ENCODE measurements at regions not wholly inside any gene's neighbourhood (a gene's known extent, or its start where the extent isn't known, plus 50 kb on each side); places are given as distances from the start of the nearest gene placed in this dataset.

GRCh38 chr2:39587168-39587567 lies 78.5 kb upstream of the TMEM178A start:
- H3K4me3 ChIP-seq, result no peak overlapping the region
- H3K27me3 ChIP-seq, result no peaks in the 10 kb centered on the region
- 83 to 89% methylated on average over 3 of the region's 3 CpGs for whole genome bisulfite sequencing, 2 donors
- H3K36me3 ChIP-seq, result peaks cover 0 to 29% (median 0%) of the 10 kb centered on the region in 3 donors
- peaks cover 0 to 5% (median 0%) of the 10 kb centered on the region in 4 donors for H3K9me3 ChIP-seq
- no peak for DNase-seq (ENCODE audit: low spot score in 2 of 2)
- TF ChIP-seq POLR2A (IDR thresholded peaks at IDR 0.05), result no peak
- no peak for TF ChIP-seq CTCF (IDR thresholded peaks at IDR 0.05)
- TF ChIP-seq EP300 (IDR thresholded peaks at IDR 0.05), result no peak
- no peak overlapping the region for H3K27ac ChIP-seq
- H3K4me1 ChIP-seq, result no peaks in the 10 kb centered on the region

GRCh38 chr2:39587641-39588040 lies 78.1 kb upstream of the TMEM178A start:
- Histone ChIP-seq H3K27me3 (no peaks in the 10 kb centered on the region), H3K4me1 (no peaks in the 10 kb centered on the region), H3K9me3 (peaks cover 0 to 5% (median 0%) of the 10 kb centered on the region in 4 donors), H3K27ac (no peak overlapping the region), H3K36me3 (peaks cover 0 to 29% (median 0%) of the 10 kb centered on the region in 3 donors), H3K4me3 (no peak overlapping the region)
- 75 to 76% methylated on average over 1 of the region's 1 CpG for WGBS, 2 donors
- no peak for DNase-seq (ENCODE audit: low spot score in 2 of 2)
- TF ChIP-seq POLR2A (IDR thresholded peaks at IDR 0.05), result no peak
- no peak for TF ChIP-seq CTCF (IDR thresholded peaks at IDR 0.05)
- TF ChIP-seq EP300 (IDR thresholded peaks at IDR 0.05), result no peak

DNA sequence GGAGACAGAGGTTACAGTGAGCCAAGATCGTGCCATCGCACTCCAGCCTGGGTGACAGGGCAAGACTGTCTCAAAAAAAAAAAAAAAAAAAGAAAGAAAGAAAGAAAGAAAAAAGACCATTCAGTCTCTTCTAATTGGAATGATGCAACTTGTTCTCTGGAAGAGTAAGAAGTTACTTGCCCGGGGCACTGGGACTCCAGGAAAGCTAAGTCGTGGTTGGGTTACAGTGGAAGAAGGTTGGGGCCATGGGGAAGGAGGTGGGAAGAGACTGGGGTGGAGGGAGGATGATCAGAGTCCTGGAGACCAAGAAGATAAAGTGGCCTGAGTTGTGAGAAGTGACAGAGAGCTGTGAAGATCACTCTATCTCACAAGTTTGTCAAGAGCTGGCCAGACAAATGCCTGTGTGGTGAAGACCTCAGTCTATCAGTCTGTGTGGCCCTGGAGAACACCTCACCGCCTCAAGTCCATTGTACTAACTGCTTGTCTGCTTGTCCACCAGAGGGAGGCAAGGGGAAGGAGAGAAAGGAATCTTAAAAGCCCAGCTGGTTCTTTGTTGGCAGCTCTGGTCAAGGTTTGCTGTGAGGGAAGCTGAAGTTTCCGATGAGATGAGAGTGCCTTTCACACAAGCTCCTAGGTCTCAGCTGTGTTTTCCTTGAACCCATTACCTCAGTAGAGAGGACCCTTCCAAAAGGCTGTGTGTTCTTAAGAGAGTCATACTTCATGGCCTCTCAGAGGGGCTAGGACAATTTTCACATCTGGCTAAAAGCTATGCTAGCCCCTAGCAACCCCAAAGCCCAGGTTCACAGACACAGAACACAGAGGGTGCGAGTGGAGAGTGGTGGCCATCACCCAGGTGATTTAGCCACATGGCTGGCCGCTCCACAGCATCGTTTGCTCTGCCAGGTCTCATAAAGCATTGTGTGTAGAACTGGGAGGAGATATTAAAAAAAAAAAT lies 72.0 kb upstream of the TMEM178A start:
- Histone ChIP-seq H3K4me3 (no peak overlapping the region), H3K36me3 (peaks cover 0 to 4% (median 0%) of the 10 kb centered on the region in 3 donors), H3K27me3 (no peaks in the 10 kb centered on the region), H3K27ac (no peak overlapping the region), H3K4me1 (no peaks in the 10 kb centered on the region), H3K9me3 (no peaks in the 10 kb centered on the region)
- WGBS, 2 donors, result 54 to 57% methylated on average over 9 of the region's 9 CpGs
- DNase-seq (ENCODE audit: low spot score in 2 of 2), result peak in 1 of 2 donors; percentile 8
- TF ChIP-seq CTCF (IDR thresholded peaks at IDR 0.05) (peak in 4 of 5 experiments; percentile 24 to 48 (median 37)), POLR2A (IDR thresholded peaks at IDR 0.05) (no peak), EP300 (IDR thresholded peaks at IDR 0.05) (no peak)

- Histone ChIP-seq H3K27ac (no peak overlapping the region), H3K27me3 (no peaks in the 10 kb centered on the region), H3K4me1 (no peaks in the 10 kb centered on the region), H3K36me3 (no peaks in the 10 kb centered on the region), H3K4me3 (no peak overlapping the region), H3K9me3 (no peaks in the 10 kb centered on the region)
- TF ChIP-seq POLR2A (IDR thresholded peaks at IDR 0.05) (no peak), CTCF (IDR thresholded peaks at IDR 0.05) (no peak), EP300 (IDR thresholded peaks at IDR 0.05) (no peak)
- DNase-seq (ENCODE audit: low spot score in 2 of 2), result no peak
- WGBS, 2 donors, result 62 to 75% methylated on average over 1 of the region's 1 CpG
These were observed 70.6 kb upstream of the TMEM178A start for GRCh38 chr2:39595116-39595515.

DNA sequence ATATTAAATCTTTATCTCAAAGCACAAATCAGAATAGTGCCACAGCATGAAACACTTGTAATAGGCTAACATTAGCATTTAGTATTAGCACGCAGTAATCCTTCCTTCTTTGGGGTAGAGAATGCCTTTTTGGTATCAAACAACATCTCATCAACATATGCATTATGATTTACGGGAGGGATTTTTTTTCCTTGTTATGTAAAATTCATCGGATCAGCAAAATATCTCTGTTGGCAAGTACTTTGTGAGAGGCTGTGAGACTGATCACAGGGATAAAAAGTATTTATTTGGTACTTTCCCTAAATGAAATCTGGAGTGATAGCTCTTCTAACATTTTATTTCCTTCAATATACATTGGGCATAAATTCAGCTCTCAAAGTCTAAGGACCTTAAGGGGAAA lies 68.4 kb upstream of the TMEM178A start:
- WGBS, 2 donors, result 76 to 83% methylated on average over 3 of the region's 3 CpGs

More for the DNA sequence above, 68.4 kb upstream of the TMEM178A start:
- TF ChIP-seq POLR2A (IDR thresholded peaks at IDR 0.05), result no peak
- no peak for TF ChIP-seq CTCF (IDR thresholded peaks at IDR 0.05)
- no peak for TF ChIP-seq EP300 (IDR thresholded peaks at IDR 0.05)
- H3K4me1 ChIP-seq, result no peaks in the 10 kb centered on the region
- H3K36me3 ChIP-seq, result no peaks in the 10 kb centered on the region
- no peak overlapping the region for H3K4me3 ChIP-seq
- no peaks in the 10 kb centered on the region for H3K9me3 ChIP-seq
- H3K27ac ChIP-seq, result no peak overlapping the region
- no peak for DNase-seq (ENCODE audit: low spot score in 2 of 2)
- H3K27me3 ChIP-seq, result no peaks in the 10 kb centered on the region
